LNCaP clone FGC (cell line): ENCODE measurements at regions not wholly inside any gene's neighbourhood (a gene's known extent, or its start where the extent isn't known, plus 50 kb on each side); places are given as distances from the start of the nearest gene placed in this dataset.
"Not testable (repeated sequence)": the region's sequence is repeated elsewhere in the genome, so short reads cannot be mapped to it uniquely, and the experiment has no call there.

Experiments
- DNase-seq: peaks from one replicate; pipeline ENCODE4 v3.0.0-alpha.2; 2011; ENCODE audit warnings: low read depth
- H3K4me3 ChIP-seq: 2 replicates; pipeline ENCODE4 v1.5.1; 2011; ENCODE audit warnings: mild to moderate bottlenecking, low read depth, low read length, control low read depth
- TF ChIP-seq, protein P1 (sequence below): IDR thresholded peaks from 2 replicates; pipeline ENCODE4 v1.5.1; 2012; ENCODE audit warnings: mild to moderate bottlenecking; ENCODE audit not compliant: control insufficient read depth, insufficient read depth; ENCODE audit errors: extremely low read depth

DNA sequence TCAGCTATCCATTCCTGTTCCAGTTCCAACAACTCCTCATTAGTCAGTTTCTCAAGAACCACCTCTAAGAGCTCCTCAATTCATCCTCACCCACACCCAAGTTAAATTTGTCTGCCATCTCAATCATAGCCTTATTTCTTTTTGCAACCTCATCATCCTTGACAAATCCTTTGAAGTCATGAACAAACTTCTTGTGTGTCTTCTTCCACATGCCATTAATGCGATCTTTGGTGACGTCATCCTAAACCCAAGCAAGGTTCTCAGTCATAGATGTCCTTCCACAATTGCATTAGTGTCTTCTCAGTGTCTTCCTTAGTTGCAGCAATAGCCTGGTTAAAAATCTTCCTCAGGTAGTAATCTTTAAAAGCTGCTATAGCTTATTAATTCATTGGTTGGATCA is 71.2 kb upstream of the FSIP2 start:
- DNase-seq: no peak
- TF ChIP-seq, protein P1, sequence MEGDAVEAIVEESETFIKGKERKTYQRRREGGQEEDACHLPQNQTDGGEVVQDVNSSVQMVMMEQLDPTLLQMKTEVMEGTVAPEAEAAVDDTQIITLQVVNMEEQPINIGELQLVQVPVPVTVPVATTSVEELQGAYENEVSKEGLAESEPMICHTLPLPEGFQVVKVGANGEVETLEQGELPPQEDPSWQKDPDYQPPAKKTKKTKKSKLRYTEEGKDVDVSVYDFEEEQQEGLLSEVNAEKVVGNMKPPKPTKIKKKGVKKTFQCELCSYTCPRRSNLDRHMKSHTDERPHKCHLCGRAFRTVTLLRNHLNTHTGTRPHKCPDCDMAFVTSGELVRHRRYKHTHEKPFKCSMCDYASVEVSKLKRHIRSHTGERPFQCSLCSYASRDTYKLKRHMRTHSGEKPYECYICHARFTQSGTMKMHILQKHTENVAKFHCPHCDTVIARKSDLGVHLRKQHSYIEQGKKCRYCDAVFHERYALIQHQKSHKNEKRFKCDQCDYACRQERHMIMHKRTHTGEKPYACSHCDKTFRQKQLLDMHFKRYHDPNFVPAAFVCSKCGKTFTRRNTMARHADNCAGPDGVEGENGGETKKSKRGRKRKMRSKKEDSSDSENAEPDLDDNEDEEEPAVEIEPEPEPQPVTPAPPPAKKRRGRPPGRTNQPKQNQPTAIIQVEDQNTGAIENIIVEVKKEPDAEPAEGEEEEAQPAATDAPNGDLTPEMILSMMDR: no peak
- no peak overlapping the region for H3K4me3 ChIP-seq

DNA sequence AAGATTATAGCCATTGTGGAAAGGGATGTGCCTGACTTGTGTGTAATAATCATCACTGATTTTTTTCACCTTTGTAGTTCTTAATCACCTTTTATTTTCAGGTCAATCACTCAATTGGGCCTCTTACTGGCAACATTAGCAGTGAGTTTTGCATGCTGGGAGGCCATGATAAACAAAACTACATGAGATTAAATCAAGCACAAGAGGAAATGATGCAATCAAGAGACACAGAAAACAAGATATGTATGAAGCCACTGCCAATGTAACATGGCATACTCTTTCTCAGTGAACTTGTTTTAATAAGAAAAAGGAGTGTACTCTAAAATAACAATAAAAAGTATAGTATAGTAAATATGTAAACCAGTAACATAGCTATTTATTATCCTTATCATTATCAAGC is 69.9 kb upstream of the FSIP2 start:
- DNase-seq: no peak
- TF ChIP-seq, protein P1: no peak
- no peak overlapping the region for H3K4me3 ChIP-seq

GRCh38 chr2:185674232-185674631 is 64.4 kb upstream of the FSIP2 start:
- TF ChIP-seq, protein P1: no peak
- DNase-seq: no peak
- H3K4me3 ChIP-seq: no peak overlapping the region

DNA sequence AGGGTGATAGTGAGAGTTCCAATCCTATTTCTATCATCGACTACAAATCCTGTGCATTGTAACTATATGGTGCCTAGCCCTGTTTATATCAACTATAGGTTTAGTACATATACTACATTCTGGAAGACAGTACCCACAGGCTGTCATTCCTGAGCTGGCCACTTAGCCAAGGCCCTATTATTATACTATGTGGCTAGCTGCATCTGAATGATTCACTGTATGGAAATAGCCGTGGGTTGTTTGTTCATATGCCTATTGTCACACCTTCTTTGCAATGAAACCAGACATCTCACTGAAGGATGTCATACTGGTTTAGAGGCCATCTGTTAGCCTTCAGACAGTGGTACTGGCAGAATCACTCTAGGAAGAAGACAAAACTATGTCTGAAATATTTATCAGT is 62.3 kb upstream of the FSIP2 start:
- no peak overlapping the region for H3K4me3 ChIP-seq
- TF ChIP-seq, protein P1: no peak
- DNase-seq: no peak

- DNase-seq, H3K4me3 ChIP-seq: not testable (repeated sequence)
Observed at GRCh38 chr2:185687001-185687400, 51.6 kb upstream of the FSIP2 start.

DNA sequence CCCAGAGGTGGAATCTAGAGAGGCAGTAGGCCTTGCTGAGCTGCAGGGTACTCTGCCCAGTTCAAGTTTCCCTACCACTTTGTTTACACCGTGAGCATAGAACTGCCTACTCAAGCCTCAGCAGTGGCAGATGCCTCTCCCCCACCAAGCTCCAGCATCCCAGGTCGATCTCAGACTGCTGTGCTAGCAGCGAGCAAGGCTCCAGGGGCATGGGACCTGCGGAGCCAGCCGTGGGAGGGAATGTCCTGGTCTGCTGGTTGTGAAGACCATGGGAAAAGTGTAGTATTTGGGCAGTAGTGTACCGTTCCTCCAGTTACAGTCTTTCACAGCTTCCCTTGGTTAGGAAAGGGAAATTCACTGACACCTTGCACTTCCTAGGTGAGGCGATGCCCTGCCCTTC is 50.6 kb upstream of the FSIP2 start:
- TF ChIP-seq, protein P1: no peak
- DNase-seq: no peak
- no peak overlapping the region for H3K4me3 ChIP-seq
